PFSK-1 (cell line): ENCODE measurements at regions not wholly inside any gene's neighbourhood (a gene's known extent, or its start where the extent isn't known, plus 50 kb on each side); places are given as distances from the start of the nearest gene placed in this dataset.

ENCODE experiments used
- FOXP2 ChIP-seq: optimal IDR thresholded peaks from 2 replicates; pipeline ENCODE3; 2011; ENCODE audit warnings: borderline replicate concordance, control low read depth, inconsistent platforms; ENCODE audit not compliant: insufficient read depth; ENCODE audit errors: extremely low read length, extremely low read depth
- POLR2AphosphoS5 ChIP-seq: IDR thresholded peaks from 2 replicates; pipeline ENCODE4 v1.6.1; 2012; ENCODE audit warnings: low read depth, mild to moderate bottlenecking, control low read depth, low read length, moderate library complexity
- REST ChIP-seq, 2 experiments: IDR thresholded peaks; 2 replicates each; pipeline versions ENCODE4 v1.6.1 to v1.8.0; 2011 to 2012; ENCODE audit warnings: low read depth in 2 of 2, low read length in 2 of 2, control low read depth in 1 of 2, inconsistent platforms in 1 of 2, mild to moderate bottlenecking in 1 of 2, moderate library complexity in 1 of 2; ENCODE audit not compliant: insufficient read depth in 1 of 2
- SIN3A ChIP-seq: IDR thresholded peaks from 2 replicates; pipeline ENCODE4 v1.6.1; 2012; ENCODE audit warnings: mild to moderate bottlenecking, low read length, moderate library complexity, borderline replicate concordance; ENCODE audit not compliant: insufficient read depth
- TAF1 ChIP-seq: IDR thresholded peaks from 2 replicates; pipeline ENCODE4 v1.6.1; 2012; ENCODE audit warnings: low read length, control low read depth, borderline replicate concordance; ENCODE audit not compliant: insufficient read depth

GRCh38 chr9:107131108-107131799 lies 151.8 kb upstream of the RAD23B start:
- no peak for TF ChIP-seq POLR2AphosphoS5
- no peak for TF ChIP-seq SIN3A
- TF ChIP-seq REST (IDR thresholded peaks at IDR 0.05; ENCODE audit: insufficient read depth in 1 of 2, low read depth in 2 of 2, low read length in 2 of 2), result no peak
- TF ChIP-seq TAF1, result no peak
- TF ChIP-seq FOXP2, result no peak

- no peak for TF ChIP-seq REST (IDR thresholded peaks at IDR 0.05; ENCODE audit: insufficient read depth in 1 of 2, low read depth in 2 of 2, low read length in 2 of 2)
- TF ChIP-seq POLR2AphosphoS5, result no peak
- TF ChIP-seq FOXP2, result no peak
- TF ChIP-seq SIN3A, result no peak
- no peak for TF ChIP-seq TAF1
These were observed 146.8 kb upstream of the RAD23B start for GRCh38 chr9:107136296-107136695.

- TF ChIP-seq REST (IDR thresholded peaks at IDR 0.05; ENCODE audit: insufficient read depth in 1 of 2, low read depth in 2 of 2, low read length in 2 of 2), result no peak
- no peak for TF ChIP-seq TAF1
- no peak for TF ChIP-seq SIN3A
- TF ChIP-seq FOXP2, result no peak
- TF ChIP-seq POLR2AphosphoS5, result no peak
These were observed 145.4 kb upstream of the RAD23B start for GRCh38 chr9:107137495-107138202.

- TF ChIP-seq SIN3A (no peak), FOXP2 (no peak), TAF1 (no peak), REST (IDR thresholded peaks at IDR 0.05; ENCODE audit: insufficient read depth in 1 of 2, low read depth in 2 of 2, low read length in 2 of 2) (no peak), POLR2AphosphoS5 (no peak)
These were observed 144.7 kb upstream of the RAD23B start for GRCh38 chr9:107138261-107138992.
